Right lobe of liver (tissue), 4 donors: ENCODE measurements at regions not wholly inside any gene's neighbourhood (a gene's known extent, or its start where the extent isn't known, plus 50 kb on each side); places are given as distances from the start of the nearest gene placed in this dataset.

Experiments
- POLR2A ChIP-seq: fragments of 450-650 bp; IDR thresholded peaks from one replicate; pipeline ENCODE4 v1.6.1; 2017; ENCODE audit warnings: antibody characterized with exemption, mild to moderate bottlenecking
- TF ChIP-seq, protein P1 (sequence below), 4 donors: fragments of 200-600 bp in 3 of 4; fragments of 450-650 bp in 1 of 4; IDR thresholded peaks; one replicate each; pipeline versions ENCODE4 v1.5.1 to v1.8.0; 2016 to 2022; ENCODE audit warnings: antibody characterized with exemption in 4 of 4, mild to moderate bottlenecking in 2 of 4
- donor health status: DM: no; HTN: no; CAD: no.
- donor health status: DM: no; HTN: no; CAD: no.
- donor health status: DM: no; HTN: yes; CAD: no.

DNA sequence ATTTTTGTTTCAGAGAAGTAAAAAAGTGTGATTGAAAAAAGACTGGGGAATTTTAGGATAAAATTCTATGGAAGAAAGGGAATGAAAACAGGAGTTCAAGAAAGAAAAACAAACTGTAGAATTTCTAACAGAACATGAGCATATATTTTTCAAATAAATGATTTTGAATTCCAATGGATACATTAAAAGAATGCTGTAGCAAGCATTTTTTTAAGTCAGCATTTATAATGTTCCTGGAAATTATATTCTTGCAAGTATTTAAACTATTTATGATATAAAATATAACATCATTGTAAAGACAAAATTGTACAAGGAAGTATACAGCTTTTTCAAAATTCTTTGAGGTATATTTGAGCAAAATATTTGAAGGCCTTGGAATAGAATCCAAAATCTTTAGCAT lies 450.7 kb downstream of the AEBP2 start:
- TF ChIP-seq, protein P1, sequence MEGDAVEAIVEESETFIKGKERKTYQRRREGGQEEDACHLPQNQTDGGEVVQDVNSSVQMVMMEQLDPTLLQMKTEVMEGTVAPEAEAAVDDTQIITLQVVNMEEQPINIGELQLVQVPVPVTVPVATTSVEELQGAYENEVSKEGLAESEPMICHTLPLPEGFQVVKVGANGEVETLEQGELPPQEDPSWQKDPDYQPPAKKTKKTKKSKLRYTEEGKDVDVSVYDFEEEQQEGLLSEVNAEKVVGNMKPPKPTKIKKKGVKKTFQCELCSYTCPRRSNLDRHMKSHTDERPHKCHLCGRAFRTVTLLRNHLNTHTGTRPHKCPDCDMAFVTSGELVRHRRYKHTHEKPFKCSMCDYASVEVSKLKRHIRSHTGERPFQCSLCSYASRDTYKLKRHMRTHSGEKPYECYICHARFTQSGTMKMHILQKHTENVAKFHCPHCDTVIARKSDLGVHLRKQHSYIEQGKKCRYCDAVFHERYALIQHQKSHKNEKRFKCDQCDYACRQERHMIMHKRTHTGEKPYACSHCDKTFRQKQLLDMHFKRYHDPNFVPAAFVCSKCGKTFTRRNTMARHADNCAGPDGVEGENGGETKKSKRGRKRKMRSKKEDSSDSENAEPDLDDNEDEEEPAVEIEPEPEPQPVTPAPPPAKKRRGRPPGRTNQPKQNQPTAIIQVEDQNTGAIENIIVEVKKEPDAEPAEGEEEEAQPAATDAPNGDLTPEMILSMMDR (IDR thresholded peaks at IDR 0.05) = no peak
- no peak for TF ChIP-seq POLR2A
